Colonic mucosa (tissue), 4 donors: ENCODE measurements at regions not wholly inside any gene's neighbourhood (a gene's known extent, or its start where the extent isn't known, plus 50 kb on each side); places are given as distances from the start of the nearest gene placed in this dataset.

Experiments used
- DNase-seq: peaks from one replicate; pipeline ENCODE4 v3.0.0-alpha.2; 2020
- H3K27ac ChIP-seq: fragments of 200-600 bp; one replicate; pipeline ENCODE4 v1.8.0; 2021
- H3K27me3 ChIP-seq: fragments of 200-600 bp; one replicate; pipeline ENCODE4 v1.8.0; 2021
- H3K36me3 ChIP-seq: fragments of 200-600 bp; one replicate; pipeline ENCODE4 v1.8.0; 2021
- H3K4me1 ChIP-seq: fragments of 200-600 bp; one replicate; pipeline ENCODE4 v1.8.0; 2021; ENCODE audit warnings: mild to moderate bottlenecking
- H3K4me3 ChIP-seq: fragments of 200-600 bp; one replicate; pipeline ENCODE4 v1.8.0; 2021
- H3K9ac ChIP-seq, 2 donors: one replicate each; pipeline ENCODE4 v1.7.0; 2013; ENCODE audit warnings: control low read depth in 2 of 2, low read depth in 2 of 2, low read length in 2 of 2
- H3K9me3 ChIP-seq: fragments of 200-600 bp; one replicate; pipeline ENCODE4 v1.8.0; 2021
- intact Hi-C: fragments of 100-400 bp; cut with DNase I; formaldehyde crosslinking; loops from one replicate; pipeline ENCODE4 v1.14.1; 2022
- TF ChIP-seq, protein P1 (sequence below): fragments of 200-600 bp; IDR thresholded peaks from one replicate; pipeline ENCODE4 v1.8.0; 2022; ENCODE audit warnings: antibody characterized with exemption, mild to moderate bottlenecking
- donor health status: healthy.
- donor health status: DM: no; HTN: no; CAD: no.
- donor health status: DM: no; HTN: no; CAD: no.

DNA sequence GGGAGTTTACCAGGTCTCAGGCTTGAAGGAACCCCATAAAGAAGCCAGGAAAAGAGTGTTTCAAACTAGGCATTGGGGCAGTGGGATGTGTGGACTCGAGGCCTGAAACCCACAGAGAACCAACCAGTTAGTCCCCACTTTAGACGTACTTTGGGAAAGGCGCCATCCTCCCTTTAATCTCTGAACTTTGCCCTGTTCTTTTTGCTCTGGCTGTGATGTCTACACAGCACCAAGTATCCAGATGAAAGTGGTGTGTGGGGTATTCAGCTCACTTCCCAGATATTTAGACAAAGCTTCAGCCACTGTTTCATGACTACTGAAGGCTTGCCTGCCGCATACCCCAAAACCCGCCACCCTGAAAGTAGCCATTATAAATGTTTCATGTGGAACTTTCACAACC lies 116.9 kb upstream of the IRX5 start:
- Histone ChIP-seq H3K36me3 (no peaks in the 10 kb centered on the region), H3K27ac (no peak overlapping the region), H3K9ac (no peak overlapping the region), H3K9me3 (no peaks in the 10 kb centered on the region), H3K4me1 (no peaks in the 10 kb centered on the region), H3K4me3 (no peak overlapping the region), H3K27me3 (no peaks in the 10 kb centered on the region)
- TF ChIP-seq, protein P1, sequence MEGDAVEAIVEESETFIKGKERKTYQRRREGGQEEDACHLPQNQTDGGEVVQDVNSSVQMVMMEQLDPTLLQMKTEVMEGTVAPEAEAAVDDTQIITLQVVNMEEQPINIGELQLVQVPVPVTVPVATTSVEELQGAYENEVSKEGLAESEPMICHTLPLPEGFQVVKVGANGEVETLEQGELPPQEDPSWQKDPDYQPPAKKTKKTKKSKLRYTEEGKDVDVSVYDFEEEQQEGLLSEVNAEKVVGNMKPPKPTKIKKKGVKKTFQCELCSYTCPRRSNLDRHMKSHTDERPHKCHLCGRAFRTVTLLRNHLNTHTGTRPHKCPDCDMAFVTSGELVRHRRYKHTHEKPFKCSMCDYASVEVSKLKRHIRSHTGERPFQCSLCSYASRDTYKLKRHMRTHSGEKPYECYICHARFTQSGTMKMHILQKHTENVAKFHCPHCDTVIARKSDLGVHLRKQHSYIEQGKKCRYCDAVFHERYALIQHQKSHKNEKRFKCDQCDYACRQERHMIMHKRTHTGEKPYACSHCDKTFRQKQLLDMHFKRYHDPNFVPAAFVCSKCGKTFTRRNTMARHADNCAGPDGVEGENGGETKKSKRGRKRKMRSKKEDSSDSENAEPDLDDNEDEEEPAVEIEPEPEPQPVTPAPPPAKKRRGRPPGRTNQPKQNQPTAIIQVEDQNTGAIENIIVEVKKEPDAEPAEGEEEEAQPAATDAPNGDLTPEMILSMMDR = no peak
- intact Hi-C loops = no loop called here
- no peak for DNase-seq

DNA sequence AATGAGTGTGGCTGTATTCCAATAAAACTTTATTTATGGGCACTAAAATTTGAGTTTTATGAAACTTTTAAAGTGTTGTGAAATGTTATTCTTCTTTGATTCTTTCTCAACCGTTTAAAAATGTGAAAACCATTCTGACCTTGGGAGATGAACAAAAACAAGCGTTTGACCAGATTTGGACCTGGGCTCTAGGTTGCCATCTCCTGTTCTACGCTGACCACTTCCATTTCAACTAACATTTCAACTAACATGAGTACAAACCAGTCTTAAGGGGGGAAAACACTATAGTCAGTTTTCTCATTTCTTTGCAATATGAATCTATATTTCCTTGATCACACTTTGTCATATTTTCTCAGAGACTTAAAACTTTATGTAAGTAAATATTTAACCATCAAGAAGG lies 118.4 kb upstream of the IRX5 start:
- H3K27ac ChIP-seq = no peak overlapping the region
- TF ChIP-seq, protein P1 = no peak
- intact Hi-C loops = no loop called here
- H3K27me3 ChIP-seq = no peaks in the 10 kb centered on the region
- H3K9ac ChIP-seq = no peak overlapping the region
- H3K4me1 ChIP-seq = no peaks in the 10 kb centered on the region
- no peaks in the 10 kb centered on the region for H3K9me3 ChIP-seq
- no peaks in the 10 kb centered on the region for H3K36me3 ChIP-seq
- H3K4me3 ChIP-seq = no peak overlapping the region
- no peak for DNase-seq

DNA sequence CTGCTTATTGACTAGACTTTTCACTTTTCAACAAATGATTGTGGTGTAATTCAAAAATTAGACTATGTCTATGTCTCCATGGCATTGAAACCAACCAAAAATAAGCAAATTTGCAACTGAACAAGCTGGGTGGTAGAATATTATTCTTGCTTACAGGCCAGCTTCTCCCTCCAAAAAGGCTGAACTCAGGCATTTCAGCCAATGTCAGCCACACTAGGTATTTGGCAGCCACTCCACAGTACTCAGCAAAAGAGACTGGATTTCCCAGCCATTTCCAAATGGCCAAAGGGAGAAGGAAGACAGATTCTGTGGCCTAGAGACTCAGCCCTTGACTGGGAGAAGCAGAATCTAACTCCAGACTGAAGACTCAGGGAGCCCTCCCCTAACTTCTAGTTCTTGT lies 121.8 kb upstream of the IRX5 start:
- Histone ChIP-seq H3K27ac (no peak overlapping the region), H3K4me1 (no peaks in the 10 kb centered on the region), H3K9ac (no peak overlapping the region), H3K36me3 (no peaks in the 10 kb centered on the region), H3K4me3 (no peak overlapping the region), H3K9me3 (no peaks in the 10 kb centered on the region), H3K27me3 (no peaks in the 10 kb centered on the region)
- no peak for DNase-seq
- intact Hi-C loops = no loop called here
- TF ChIP-seq, protein P1 = no peak

DNA sequence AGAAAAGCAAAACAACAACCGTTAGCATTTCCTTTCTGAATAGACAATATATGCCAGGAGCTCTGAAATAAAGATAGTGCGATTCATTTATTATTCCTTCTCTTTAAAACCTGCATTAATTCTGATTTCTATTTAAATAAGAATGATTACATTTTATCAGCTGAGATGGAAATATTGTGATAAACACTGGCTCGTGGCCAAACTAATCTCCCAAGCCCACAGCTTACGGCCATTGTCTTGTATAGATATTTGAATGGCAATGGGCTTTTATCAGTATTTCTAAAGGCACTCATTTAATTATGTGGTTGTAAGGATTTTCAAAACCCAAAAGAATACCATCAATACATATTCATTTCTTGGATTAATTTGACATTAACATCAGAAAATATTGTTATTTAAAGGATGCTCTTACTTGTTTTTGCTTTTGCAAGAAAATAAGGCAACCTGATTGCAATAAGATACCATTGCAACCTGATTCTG lies 123.7 kb upstream of the IRX5 start:
- Histone ChIP-seq H3K9me3 (no peaks in the 10 kb centered on the region), H3K4me1 (no peaks in the 10 kb centered on the region), H3K4me3 (no peak overlapping the region), H3K36me3 (no peaks in the 10 kb centered on the region), H3K9ac (no peak overlapping the region), H3K27ac (no peak overlapping the region), H3K27me3 (no peaks in the 10 kb centered on the region)
- DNase-seq = no peak
- intact Hi-C loops = no loop called here
- TF ChIP-seq, protein P1 = no peak

DNA sequence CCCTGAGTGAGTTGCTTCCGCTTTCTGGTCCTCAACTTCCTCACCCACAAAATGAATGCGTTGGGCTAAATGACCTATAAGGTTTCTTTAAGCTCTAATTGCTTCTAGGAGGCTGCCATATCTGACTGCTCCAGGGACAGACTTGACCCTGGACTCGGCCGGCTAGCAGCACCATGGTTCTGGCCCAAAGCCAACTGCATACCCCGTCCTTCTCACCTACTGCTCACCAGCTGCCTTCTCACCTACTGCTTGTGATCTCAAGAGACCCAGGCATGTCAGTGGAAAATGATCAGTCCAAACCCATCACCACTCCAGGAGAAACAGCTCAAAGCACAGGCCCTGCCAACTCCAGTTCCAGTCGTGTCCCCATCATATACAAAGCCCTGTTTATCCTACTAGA lies 124.3 kb upstream of the IRX5 start:
- Histone ChIP-seq H3K9me3 (no peaks in the 10 kb centered on the region), H3K4me1 (no peaks in the 10 kb centered on the region), H3K36me3 (no peaks in the 10 kb centered on the region), H3K9ac (no peak overlapping the region), H3K27ac (no peak overlapping the region), H3K4me3 (no peak overlapping the region), H3K27me3 (no peaks in the 10 kb centered on the region)
- TF ChIP-seq, protein P1 = no peak
- no peak for DNase-seq
- intact Hi-C loops = no loop called here

DNA sequence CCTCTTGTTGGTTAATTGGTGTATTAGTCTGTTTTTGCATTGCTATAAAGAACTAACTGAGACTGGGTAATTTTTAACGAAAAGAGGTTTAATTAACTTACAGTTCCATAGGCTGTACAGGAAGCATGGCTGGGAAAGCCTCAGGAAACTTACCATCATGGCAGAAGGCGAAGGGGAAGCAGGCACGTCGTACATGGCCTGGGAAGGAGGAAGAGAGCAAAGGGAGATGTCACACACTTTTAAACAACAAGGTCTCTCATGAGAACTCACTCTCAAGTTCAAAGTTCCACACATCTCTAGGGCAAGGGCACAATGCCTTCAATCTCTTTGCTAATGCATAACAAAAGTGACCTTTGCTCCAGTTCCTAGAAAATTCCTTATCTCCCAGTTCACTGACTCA lies 125.0 kb upstream of the IRX5 start:
- H3K27me3 ChIP-seq = no peaks in the 10 kb centered on the region
- TF ChIP-seq, protein P1 = no peak
- H3K4me1 ChIP-seq = no peaks in the 10 kb centered on the region
- H3K4me3 ChIP-seq = no peak overlapping the region
- intact Hi-C loops = no loop called here
- no peaks in the 10 kb centered on the region for H3K9me3 ChIP-seq
- no peak overlapping the region for H3K9ac ChIP-seq
- H3K27ac ChIP-seq = no peak overlapping the region
- H3K36me3 ChIP-seq = no peaks in the 10 kb centered on the region
- DNase-seq = no peak
